HEK293 (cell line): ENCODE measurements at regions not wholly inside any gene's neighbourhood (a gene's known extent, or its start where the extent isn't known, plus 50 kb on each side); places are given as distances from the start of the nearest gene placed in this dataset.

ENCODE experiments used
- CTCF ChIA-PET: fragments of 350-600 bp; formaldehyde crosslinking; extraction: SDS; loops from one replicate; lab custom pipeline; 2021; ENCODE audit warnings: antibody characterized with exemption; lab: Yijun Ruan, JAX
- POLR2A ChIA-PET: fragments of 300-600 bp; formaldehyde crosslinking; extraction: SDS; loops from one replicate; lab custom pipeline; 2020; ENCODE audit warnings: antibody characterized with exemption, inconsistent platforms; lab: Yijun Ruan, JAX
- H3K27ac ChIP-seq: fragments of 200-500 bp; sonication (Bioruptor generic); 2 replicates; pipeline ENCODE4 v1.5.1; 2014; ENCODE audit warnings: low read depth, low read length, control low read depth, inconsistent platforms; ENCODE audit errors: extremely low read depth
- H3K36me3 ChIP-seq, 2 experiments: fragments of 200-500 bp in 1 of 2; sonication (Bioruptor generic) in 1 of 2; 1 replicate in 1 of 2; 2 replicates in 1 of 2; pipeline ENCODE4 v1.5.1; 2014 to 2017; ENCODE audit warnings: inconsistent platforms in 2 of 2, low read length in 2 of 2; ENCODE audit not compliant: control insufficient read depth in 2 of 2, insufficient read depth in 1 of 2
- H3K4me1 ChIP-seq: fragments of 200-500 bp; sonication (Bioruptor generic); 2 replicates; pipeline ENCODE4 v1.5.1; 2014; ENCODE audit warnings: mild to moderate bottlenecking, low read length, inconsistent platforms; ENCODE audit not compliant: control insufficient read depth, insufficient read depth
- H3K4me3 ChIP-seq: 2 replicates; pipeline ENCODE4 v1.5.1; 2011; ENCODE audit warnings: low read depth, mild to moderate bottlenecking, control low read depth, low read length, moderate library complexity
- H3K9me3 ChIP-seq: fragments of 200-500 bp; sonication (Bioruptor generic); 2 replicates; pipeline ENCODE4 v1.5.1; 2014; ENCODE audit warnings: low read depth, low read length, inconsistent platforms; ENCODE audit not compliant: control insufficient read depth, insufficient read depth
- EGR2 ChIP-seq: fragments of 450-650 bp; formaldehyde crosslinking; IDR thresholded peaks from 2 replicates; pipeline ENCODE4 v1.5.1; 2016; ENCODE audit warnings: low read depth, missing biosample characterization, missing genetic modification characterization
- GLI4 ChIP-seq: fragments of 450-650 bp; formaldehyde crosslinking; IDR thresholded peaks from 2 replicates; pipeline ENCODE4 v1.5.1; 2016; ENCODE audit warnings: missing biosample characterization, missing genetic modification characterization
- GLIS2 ChIP-seq: fragments of 450-650 bp; formaldehyde crosslinking; IDR thresholded peaks from 2 replicates; pipeline ENCODE4 v1.5.1; 2016; ENCODE audit warnings: missing biosample characterization, missing genetic modification characterization
- HOXA7 ChIP-seq: sonication (generic); formaldehyde crosslinking; IDR thresholded peaks from 2 replicates; pipeline ENCODE4 v1.8.1; 2022; ENCODE audit warnings: missing genetic modification reagents, borderline replicate concordance
- KLF16 ChIP-seq: fragments of 450-650 bp; formaldehyde crosslinking; IDR thresholded peaks from 2 replicates; pipeline ENCODE4 v1.5.1; 2017; ENCODE audit warnings: missing biosample characterization, missing genetic modification characterization
- KLF7 ChIP-seq: fragments of 450-650 bp; formaldehyde crosslinking; IDR thresholded peaks from 2 replicates; pipeline ENCODE4 v1.5.1; 2016; ENCODE audit warnings: missing biosample characterization, missing genetic modification characterization, borderline replicate concordance
- RBAK ChIP-seq: fragments of 450-650 bp; formaldehyde crosslinking; IDR thresholded peaks from 2 replicates; pipeline ENCODE4 v1.5.1; 2016; ENCODE audit warnings: missing biosample characterization, missing genetic modification characterization
- REST ChIP-seq: fragments of 450-650 bp; formaldehyde crosslinking; IDR thresholded peaks from 2 replicates; pipeline ENCODE4 v1.5.1; 2016; ENCODE audit warnings: missing biosample characterization, missing genetic modification characterization
- ZNF24 ChIP-seq: fragments of 450-650 bp; formaldehyde crosslinking; IDR thresholded peaks from 2 replicates; pipeline ENCODE4 v1.5.1; 2016; ENCODE audit warnings: missing biosample characterization, missing genetic modification characterization
- ZNF416 ChIP-seq: fragments of 450-650 bp; formaldehyde crosslinking; IDR thresholded peaks from 2 replicates; pipeline ENCODE4 v1.5.1; 2016; ENCODE audit warnings: missing biosample characterization, missing genetic modification characterization
- ZNF510 ChIP-seq: fragments of 450-650 bp; formaldehyde crosslinking; IDR thresholded peaks from 2 replicates; pipeline ENCODE4 v1.5.1; 2018; ENCODE audit warnings: mild to moderate bottlenecking, missing genetic modification characterization, missing biosample characterization; ENCODE audit not compliant: insufficient replicate concordance
- ZNF521 ChIP-seq: fragments of 450-650 bp; formaldehyde crosslinking; IDR thresholded peaks from 2 replicates; pipeline ENCODE4 v1.5.1; 2017; ENCODE audit warnings: missing biosample characterization, mild to moderate bottlenecking, missing genetic modification characterization
- ZNF529 ChIP-seq: fragments of 450-650 bp; formaldehyde crosslinking; IDR thresholded peaks from 2 replicates; pipeline ENCODE4 v1.5.1; 2017; ENCODE audit warnings: missing genetic modification characterization, missing biosample characterization; ENCODE audit not compliant: insufficient replicate concordance
- ZNF544 ChIP-seq: fragments of 450-650 bp; formaldehyde crosslinking; IDR thresholded peaks from 2 replicates; pipeline ENCODE4 v1.5.0; 2017; ENCODE audit warnings: missing biosample characterization, missing genetic modification characterization
- ZNF558 ChIP-seq: fragments of 450-650 bp; formaldehyde crosslinking; IDR thresholded peaks from 2 replicates; pipeline ENCODE4 v1.5.1; 2016; ENCODE audit warnings: missing biosample characterization, missing genetic modification characterization
- ZNF560 ChIP-seq: fragments of 450-650 bp; formaldehyde crosslinking; IDR thresholded peaks from 2 replicates; pipeline ENCODE4 v1.5.1; 2017; ENCODE audit warnings: missing biosample characterization, missing genetic modification characterization, borderline replicate concordance
- ZNF600 ChIP-seq: fragments of 450-650 bp; formaldehyde crosslinking; IDR thresholded peaks from 2 replicates; pipeline ENCODE4 v1.5.1; 2016; ENCODE audit warnings: missing biosample characterization, missing genetic modification characterization
- ZNF621 ChIP-seq: fragments of 450-650 bp; formaldehyde crosslinking; IDR thresholded peaks from 2 replicates; pipeline ENCODE4 v1.5.1; 2017; ENCODE audit warnings: missing biosample characterization, missing genetic modification characterization
- ZNF624 ChIP-seq: fragments of 450-650 bp; formaldehyde crosslinking; IDR thresholded peaks from 2 replicates; pipeline ENCODE4 v1.5.1; 2017; ENCODE audit warnings: missing biosample characterization, missing genetic modification characterization
- ZNF654 ChIP-seq: fragments of 450-650 bp; formaldehyde crosslinking; IDR thresholded peaks from 2 replicates; pipeline ENCODE4 v1.5.1; 2016; ENCODE audit warnings: low read depth, missing biosample characterization, missing genetic modification characterization
- ZXDB ChIP-seq: fragments of 450-650 bp; formaldehyde crosslinking; IDR thresholded peaks from 2 replicates; pipeline ENCODE4 v1.5.1; 2016; ENCODE audit warnings: missing biosample characterization, missing genetic modification characterization
- TF ChIP-seq, protein P1 (sequence below): fragments of 450-650 bp; formaldehyde crosslinking; IDR thresholded peaks from 2 replicates; pipeline ENCODE4 v1.5.1; 2016; ENCODE audit warnings: missing biosample characterization, missing genetic modification characterization

- H3K4me3 ChIP-seq = no peak overlapping the region
- POLR2A ChIA-PET = no interaction called here
- no peaks in the 10 kb centered on the region for H3K4me1 ChIP-seq
- TF ChIP-seq ZNF416 (no peak), ZNF558 (tag by site-specific recombination) (no peak), ZNF621 (tag by site-specific recombination) (no peak), REST (no peak), ZNF24 (no peak), ZNF521 (no peak), ZNF600 (no peak), HOXA7 (no peak), ZXDB (tag by site-specific recombination) (no peak), KLF7 (tag by site-specific recombination) (no peak), ZNF560 (tag by site-specific recombination) (no peak), GLIS2 (tag by site-specific recombination) (no peak), ZNF510 (tag by site-specific recombination) (no peak), GLI4 (tag by site-specific recombination) (no peak), EGR2 (tag by site-specific recombination) (no peak), ZNF529 (tag by site-specific recombination) (no peak), KLF16 (no peak), ZNF624 (no peak)
- TF ChIP-seq, protein P1, sequence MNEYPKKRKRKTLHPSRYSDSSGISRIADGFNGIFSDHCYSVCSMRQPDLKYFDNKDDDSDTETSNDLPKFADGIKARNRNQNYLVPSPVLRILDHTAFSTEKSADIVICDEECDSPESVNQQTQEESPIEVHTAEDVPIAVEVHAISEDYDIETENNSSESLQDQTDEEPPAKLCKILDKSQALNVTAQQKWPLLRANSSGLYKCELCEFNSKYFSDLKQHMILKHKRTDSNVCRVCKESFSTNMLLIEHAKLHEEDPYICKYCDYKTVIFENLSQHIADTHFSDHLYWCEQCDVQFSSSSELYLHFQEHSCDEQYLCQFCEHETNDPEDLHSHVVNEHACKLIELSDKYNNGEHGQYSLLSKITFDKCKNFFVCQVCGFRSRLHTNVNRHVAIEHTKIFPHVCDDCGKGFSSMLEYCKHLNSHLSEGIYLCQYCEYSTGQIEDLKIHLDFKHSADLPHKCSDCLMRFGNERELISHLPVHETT (tag by site-specific recombination) = no peak
- H3K27ac ChIP-seq = no peak overlapping the region
- H3K9me3 ChIP-seq = no peaks in the 10 kb centered on the region
- H3K36me3 ChIP-seq = no peaks in the 10 kb centered on the region
- CTCF ChIA-PET = no interaction called here
These were observed 806.6 kb downstream of the C6orf118 start for GRCh38 chr6:164502833-164503232.

DNA sequence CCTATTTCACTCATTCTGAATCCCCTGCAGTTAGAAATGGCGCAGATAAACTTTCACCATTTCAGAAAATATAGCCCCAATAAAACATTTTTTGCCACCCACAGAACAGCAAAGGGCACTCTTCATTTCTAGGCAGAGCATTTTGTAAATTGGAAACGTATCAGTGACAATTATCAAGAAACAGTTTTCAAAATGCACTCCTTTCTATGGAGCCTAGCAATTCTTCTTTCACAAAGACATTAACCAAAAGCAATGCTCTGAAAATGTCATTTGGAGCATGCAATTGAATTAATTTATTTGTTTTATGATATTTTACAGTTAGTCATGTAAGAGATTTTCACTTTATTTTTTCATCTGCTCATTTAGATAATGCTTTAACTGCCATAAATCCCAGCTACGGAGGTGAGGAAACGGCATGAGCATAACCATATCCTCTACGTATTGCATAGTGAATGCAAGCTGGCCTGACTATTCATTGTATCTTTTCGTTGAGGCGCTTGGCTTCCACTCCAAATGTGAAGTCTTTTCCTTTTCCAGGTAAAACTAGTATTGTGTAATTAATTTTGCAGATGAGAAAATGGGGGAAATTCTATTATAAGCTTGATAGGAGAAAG is 813.4 kb downstream of the C6orf118 start:
- TF ChIP-seq RBAK (tag by site-specific recombination) = no peak
- no peak for TF ChIP-seq ZNF544 (tag by site-specific recombination)
- no peak for TF ChIP-seq ZNF654
- no peak overlapping the region for H3K4me3 ChIP-seq
- CTCF ChIA-PET = no interaction called here

More for the DNA sequence above, 813.4 kb downstream of the C6orf118 start:
- H3K4me1 ChIP-seq = no peaks in the 10 kb centered on the region
- H3K9me3 ChIP-seq = no peaks in the 10 kb centered on the region
- no peak overlapping the region for H3K27ac ChIP-seq
- H3K36me3 ChIP-seq = no peaks in the 10 kb centered on the region
- POLR2A ChIA-PET = no interaction called here
